ENCODE measurements at regions not wholly inside any gene's neighbourhood (a gene's known extent, or its start where the extent isn't known, plus 50 kb on each side); places are given as distances from the start of the nearest gene placed in this dataset.

DNA sequence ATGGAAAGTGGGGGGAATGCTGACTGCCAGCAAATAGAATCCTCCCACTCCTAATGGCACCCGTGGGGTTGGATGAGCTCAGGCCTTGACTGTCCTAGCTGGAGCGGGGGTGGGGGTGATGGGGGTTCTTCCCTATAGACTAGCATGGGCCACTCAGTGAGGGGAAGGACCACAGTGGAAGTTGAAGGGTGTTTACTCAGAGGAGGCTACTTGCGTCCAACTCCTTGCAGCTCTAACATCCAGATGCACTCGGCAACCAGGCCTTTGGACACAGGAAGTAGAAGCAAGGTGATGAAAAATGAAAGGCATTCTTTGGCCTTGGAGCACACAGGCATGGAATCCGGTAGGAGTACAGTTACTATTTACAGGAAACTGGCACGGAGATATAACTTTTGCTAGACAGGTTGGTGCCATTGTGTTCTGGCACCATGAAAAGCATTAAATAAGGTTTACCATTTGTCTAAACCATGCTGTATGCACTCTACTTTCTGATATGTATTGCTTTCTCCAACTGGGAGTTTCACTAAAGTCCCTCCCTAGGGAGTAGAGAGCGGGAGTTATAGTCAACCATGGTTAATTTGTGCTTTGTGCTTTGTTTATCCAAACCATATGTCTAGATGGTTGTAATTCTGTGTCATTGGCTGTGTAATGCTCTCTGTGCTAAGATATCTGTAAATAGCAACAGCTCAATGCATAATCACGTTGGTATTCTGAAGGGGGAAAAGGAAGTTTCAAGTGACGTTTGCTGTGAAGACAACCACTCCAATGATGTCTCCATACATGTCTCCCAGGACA lies 125.3 kb downstream of the TSHZ3 start:
- DNase-seq = no peak

DNA sequence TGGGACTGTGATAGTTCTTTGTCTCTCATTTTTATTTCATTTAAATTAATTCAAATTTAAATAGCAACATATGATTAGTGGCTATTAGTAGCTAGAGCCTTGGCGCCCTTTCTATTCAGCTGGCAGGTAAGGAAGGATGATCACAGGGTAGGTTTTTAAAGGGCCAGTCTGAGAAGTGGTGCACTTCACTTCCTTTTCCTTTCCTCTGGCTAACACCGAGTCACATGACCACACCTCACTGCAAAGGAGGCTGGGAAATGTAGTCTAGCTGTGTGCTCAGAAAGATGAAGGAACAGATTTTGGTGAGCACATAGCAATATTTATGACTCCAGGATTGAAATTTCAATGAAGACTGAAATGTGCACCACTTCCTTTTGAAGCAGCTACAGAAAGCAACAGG lies 128.7 kb downstream of the TSHZ3 start:
- DNase-seq = peak; percentile 51

DNA sequence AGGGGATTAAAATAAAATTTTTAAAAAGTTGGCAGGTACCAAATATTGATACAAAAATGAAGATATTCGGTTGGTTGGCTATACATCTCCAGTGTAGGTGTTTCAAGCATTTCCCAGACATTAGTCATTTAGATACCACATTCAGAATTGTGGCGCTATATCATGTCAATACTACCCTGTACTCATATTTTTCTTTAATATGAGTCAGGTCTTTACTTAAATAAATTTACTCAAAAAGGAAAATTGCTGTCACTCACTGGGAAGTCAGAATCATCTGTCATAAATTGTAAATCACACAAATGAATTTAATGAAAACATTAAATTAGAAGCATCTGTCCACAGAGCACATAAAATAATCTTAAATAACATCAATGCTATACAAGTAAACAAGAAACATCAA lies 134.2 kb downstream of the TSHZ3 start:
- no peak for DNase-seq

DNA sequence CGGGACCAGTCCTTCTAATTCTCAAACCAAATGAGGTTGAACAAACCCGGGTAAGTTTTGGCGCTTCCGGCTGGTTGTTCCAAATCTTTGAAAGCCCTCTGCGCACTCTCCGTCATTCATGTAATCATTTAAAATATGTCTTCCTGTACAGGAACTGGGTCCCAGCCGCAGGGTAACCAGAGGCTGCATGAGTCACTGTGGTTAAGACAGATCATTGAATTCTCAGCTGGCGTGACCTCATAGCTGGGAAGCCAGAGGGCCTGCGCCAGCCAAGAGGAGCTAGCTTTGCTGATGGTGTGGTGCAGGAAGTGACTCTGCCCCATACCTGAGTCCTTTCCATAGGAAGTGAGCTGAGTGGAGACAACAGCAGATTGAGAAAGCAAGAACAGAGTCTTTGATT lies 135.2 kb downstream of the TSHZ3 start:
- DNase-seq = peak; percentile 86

DNA sequence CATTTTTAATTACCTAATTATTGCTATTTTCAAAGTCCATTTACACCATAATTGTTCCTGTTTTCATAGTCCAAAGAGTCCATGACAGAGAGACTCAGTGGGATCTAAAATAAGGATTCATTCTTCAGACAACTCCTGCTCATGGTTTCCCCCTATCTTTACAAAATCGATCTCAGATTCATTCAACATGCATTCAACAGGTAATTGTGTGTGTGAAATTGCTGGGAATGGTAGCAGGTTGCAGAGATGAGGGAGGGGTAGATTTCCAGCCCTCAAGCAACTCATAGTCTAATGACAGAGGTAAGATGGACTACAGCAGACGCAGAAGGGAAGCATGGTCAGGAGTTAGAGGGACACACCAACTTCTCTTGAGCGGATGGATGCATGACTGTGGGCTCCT lies 138.1 kb downstream of the TSHZ3 start:
- DNase-seq = no peak

DNA sequence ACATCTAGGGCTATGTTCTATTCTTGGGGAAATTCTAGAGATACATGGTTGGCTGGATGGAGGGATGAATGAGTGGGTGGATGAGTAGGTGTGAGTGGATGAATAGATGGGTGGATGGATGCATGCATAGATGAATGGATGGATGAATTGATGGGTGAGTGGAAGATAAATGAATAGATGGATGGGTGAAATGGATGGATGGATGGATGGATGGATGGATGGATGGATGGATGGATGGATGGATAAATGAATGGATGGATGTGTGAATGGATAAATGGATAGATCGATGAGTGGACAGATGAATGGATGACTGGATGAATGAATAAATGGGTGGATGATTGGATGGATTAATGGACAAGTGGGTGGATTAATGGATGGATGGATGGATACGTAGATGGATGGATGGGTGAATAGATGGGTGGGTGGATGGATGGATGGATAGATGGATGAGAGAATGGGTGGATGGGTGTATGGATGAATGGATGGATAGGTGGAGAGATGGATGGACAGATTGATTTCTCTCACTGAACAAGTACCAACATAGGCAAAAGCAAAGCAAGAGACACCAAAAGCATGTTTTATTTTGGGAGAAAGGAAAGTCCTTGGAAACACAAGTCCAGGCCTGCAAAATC lies 143.2 kb downstream of the TSHZ3 start:
- no peak for DNase-seq

DNA sequence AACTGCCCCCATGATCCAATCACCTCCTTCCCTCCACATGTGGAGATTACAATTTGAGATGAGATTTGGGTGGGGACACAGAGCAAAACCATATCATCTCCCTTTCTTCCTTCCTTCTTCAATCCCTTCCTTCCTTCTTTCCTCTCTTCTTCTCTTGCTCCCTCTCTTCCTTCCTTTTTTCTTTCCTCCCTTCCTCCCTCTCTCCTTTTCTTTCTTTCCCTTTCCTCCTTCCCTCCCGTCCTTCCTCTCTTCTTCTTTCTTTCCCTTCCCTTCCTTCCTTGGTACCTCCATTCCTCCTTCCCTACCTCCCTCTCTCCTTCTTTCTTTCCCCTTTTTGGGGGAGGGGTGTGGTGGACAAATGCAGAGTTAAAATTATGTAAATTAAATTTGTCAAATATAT lies 145.1 kb downstream of the TSHZ3 start:
- DNase-seq = no peak

DNA sequence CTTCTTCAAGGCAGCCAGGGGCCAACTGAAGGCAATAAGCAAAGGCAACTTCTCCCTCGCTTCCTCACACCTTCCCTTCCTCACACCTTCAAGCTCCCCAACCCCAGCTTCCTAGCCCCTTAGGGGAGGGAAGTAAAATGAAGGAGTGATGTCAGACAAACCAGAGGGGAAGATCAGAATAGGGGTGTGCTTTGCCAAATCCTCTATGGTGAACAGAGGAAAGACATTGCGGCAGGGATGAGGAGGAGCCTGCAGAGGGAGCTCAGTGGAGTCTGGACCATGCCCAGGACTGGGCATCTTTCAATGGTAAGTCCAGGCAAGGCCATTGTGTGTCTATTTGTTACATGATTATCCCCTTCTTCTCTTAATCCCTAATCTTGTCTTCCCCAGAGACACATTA lies 164.0 kb downstream of the TSHZ3 start:
- DNase-seq = no peak

DNA sequence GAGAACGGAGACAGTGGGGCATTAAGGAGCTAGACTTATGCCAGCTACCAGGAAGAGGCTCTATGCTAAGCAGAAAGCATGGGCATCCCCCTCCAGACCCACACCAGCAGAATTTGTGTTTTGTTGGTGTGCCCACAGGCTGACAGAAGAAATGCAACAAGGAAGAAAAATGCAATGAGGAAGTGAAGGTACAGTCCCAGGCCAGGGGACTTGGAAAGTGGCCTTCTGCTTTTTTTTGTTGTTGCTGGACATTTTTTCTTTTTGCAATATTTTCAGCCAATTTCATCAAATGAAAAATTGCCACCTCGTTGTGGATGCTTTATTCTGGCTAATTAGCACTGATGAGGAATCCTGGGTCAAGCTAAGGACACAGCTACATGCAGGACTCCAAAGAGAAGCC lies 167.7 kb downstream of the TSHZ3 start:
- no peak for DNase-seq

DNA sequence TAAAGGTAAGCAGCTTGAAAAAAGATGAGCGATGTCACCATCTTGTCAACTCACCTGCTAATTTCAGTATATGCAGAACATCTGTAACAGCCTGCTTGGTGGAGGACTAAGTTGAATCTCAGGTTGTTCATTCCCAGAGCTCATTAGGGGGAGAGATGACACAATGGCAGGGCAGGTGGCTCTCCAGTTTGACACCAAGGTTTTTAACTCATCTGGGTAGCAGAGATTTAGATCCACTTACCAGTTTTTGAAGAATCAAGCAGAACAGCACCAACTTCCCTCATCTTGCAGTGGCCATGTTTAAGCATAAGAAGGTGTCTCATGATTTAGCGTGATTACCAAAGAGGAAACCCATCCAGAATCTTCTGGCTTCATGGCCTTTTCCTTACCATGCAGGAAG lies 168.3 kb downstream of the TSHZ3 start:
- DNase-seq = no peak

DNA sequence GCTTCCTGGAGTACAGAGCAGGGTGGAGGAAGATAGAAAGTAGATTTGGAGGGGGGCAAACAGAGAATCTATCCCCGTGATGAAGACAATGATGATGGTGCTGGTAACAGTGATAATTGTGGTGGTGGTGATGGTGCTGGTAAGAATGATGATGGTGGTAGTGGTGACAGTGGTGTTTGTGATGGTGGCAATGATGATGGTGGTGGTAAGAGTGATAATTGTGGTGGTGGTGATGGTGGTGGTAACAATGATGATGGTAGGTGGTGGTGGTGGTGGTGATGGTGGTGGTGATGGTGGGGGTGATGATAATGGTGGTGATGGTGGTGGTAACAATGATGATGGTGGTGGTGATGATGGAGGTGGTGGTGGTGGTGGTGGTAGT lies 169.8 kb downstream of the TSHZ3 start:
- no peak for DNase-seq

DNA sequence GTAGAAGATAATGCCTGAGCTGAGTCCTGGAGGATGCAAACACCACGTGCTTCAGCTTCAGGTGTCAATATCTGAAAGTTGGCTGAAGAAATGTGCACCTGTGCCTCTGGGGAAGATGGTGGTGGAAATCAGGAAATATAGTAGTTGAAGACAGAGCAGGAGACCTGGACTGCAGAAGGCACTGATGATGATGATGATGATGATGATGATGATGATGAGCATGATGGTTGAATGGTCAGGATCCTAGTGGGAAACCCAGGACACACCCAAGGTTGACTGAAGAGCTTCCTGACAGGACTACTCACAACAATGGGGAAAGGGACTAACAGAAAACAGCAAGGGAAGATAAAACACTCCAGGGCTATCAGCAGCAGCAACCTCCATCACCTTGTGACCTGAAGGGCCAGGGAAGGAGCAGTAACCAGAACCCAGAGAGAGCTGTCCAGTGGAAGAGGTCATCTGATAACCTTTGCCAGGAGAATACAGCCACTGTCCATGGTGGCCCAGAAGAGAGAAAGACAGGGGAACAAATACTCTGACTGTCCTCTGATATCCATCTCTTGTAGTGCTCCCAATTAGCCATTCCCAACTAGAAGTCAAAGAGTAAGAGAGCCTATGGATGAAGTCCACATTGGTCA lies 170.3 kb downstream of the TSHZ3 start:
- no peak for DNase-seq

DNA sequence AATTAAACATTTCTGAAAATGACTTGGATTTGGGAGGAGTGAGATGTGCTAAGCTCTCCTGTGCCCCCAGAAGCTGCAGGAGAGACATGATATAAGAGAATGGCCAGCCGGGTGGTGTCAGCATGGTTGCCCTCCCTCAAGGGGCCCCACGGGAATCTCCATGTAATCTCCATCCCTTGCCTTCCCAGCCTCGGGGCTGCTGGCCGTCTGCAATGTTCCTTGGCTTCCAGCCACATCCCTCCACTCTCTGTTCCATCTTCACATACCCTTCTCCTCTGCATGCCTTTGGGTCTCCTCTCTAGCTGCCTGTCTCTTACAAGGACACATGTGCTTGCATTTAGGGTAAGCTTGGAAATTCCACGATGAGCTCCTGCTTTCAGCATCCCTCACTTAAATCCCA lies 172.0 kb downstream of the TSHZ3 start:
- no peak for DNase-seq

DNA sequence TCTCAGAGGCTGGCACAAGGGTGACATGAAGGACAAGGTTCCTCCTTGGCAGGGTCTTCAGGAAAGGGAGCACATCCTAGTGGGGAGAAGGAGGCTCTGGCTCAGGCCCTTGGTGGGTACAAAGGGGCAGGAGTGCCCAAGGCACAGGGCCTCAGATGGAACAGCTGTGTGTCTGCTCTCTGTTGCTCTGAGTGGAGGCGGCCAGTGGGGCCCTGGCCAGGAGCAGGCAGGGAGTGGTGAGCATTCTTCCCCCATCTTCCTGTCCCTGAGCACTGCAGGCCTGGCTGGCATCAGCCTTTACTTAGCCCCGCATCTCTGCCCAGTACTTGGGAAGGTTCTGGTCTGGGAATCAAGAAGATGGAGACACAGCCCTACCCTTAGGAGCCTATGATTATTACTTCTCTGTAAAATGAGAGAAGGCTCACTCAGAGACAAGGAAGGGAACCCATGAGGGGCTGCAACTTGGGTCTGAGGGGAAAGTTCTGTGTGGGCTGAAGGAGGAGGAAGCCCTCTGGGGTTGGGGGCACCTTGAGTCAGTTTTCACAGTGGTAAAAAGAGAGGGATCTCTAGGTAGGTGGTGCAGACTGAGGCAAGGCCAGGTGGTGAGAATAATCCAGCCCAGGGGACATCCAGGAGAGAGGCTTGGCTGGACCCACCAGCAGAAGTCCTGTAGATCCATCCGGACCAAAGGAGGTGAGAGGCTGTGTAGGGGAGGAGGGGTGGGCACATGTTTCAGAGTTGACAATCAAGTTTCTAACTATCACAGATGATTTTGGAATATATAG lies 173.5 kb downstream of the TSHZ3 start:
- no peak for DNase-seq

DNA sequence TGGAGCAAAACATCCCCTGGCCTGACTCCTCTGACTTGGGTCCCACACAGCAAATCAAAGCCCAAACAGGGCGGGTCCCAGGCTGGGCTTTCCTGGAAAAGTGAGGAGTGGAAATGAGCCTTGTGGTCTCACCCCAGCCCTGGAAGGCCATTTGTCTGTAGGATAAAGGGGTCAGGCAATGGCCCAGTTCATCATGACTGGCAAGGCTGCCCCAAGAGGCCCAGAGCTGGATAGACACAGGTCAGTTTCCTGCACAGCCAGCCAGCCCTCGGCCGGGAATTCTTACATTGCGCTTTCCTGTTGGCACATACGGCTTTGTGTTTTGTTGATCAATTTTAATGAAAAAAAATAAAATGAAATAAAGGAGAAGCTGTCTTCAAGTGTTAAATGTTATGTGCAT lies 174.3 kb downstream of the TSHZ3 start:
- no peak for DNase-seq

DNA sequence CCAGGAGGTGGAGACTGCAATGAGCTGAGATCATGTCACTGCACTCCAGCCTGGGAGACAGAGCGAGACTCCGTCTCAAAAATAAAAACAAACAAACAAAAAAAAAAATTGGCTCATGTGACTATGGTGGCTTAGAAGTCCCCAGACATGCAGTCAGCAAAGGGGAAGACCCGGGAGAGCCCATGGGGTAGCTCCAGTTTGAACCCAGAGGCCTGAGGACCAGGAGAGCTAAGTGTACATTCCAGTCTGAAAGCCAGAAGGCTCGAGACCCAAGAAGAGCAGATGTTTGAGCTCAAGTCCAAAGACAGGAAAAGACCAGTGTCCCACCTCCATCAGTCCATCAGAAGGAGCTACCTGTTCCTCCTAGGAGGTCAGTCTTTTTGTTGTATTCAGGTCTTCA lies 175.2 kb downstream of the TSHZ3 start:
- no peak for DNase-seq

DNA sequence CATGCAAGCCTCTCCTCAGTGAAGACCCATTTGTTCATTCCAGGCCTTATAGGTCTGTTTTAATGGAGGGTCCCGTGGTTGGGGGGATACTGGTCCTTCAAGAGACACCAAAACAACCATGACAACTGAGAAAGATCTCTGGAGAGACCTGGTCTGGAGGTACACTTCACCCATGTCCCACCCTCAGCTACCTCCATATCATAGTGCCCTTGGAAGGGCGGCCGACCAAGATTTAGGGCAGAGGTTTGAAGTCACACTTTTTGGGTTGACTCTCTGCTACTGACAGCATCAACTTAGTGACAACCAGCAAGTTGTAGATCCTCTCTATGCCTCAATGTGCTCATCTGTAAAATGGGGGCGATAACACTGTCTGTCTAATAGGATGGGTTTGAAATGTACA lies 177.3 kb downstream of the TSHZ3 start:
- DNase-seq = no peak

DNA sequence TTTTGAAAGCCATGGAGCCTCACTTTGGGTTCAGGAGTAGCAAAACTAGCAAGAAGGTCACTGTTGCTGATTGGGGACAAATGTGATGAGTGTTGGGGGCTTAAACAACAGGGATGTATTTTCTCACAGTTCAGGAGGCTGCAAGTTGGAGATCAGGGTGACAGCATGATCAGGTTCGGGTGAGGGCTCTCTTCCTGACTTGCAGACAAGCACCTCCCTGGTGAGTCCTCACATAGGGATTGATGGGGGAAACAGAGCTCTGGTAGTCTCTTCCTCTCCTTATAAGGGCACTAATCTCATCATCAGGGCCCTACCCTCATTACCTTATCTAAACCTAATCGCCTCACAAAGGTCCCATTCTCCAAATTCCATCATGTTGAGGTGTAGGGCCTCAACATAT lies 179.2 kb downstream of the TSHZ3 start:
- no peak for DNase-seq

DNA sequence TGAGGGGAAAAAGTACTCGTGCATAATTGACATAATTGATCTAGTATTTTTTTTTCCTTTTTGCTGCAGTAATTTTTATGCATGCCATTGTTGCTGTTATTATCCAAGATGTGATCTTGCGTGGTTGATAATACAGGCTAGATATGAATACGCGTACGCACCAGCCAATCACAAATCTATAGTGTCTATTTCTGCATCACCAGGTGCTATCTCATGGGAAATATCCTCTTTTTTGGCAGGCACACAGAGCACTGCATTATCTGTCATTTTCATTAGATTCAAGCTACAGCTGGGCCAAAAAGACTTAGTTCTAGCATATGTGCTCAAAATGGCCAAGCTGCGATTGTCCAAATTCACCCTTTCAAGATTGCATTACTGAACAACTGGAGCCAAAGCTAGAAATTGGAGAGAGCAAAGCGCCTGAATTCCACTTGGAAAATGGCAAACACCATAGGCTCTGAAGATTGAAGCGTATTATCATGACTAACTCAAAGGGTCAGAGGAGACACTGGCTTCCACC lies 181.1 kb downstream of the TSHZ3 start:
- no peak for DNase-seq

DNA sequence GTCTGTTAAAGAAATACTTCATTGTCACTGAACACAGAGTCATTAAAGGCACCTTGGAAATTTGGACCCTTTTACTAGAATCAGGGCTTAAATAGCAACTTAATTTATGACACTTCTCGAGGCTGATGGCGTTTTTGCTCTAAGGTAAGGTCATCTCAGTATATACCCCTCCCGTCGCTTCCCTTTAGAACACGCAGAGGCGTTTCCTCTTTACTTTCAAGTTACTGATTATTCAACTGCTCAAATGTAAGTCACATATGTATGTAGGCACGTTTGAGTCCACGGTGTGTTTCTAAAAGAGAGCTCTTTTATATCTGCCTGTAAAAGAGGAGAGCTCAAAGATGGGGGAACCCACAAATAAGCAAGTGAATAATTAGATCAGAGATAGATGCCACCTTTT lies 181.5 kb downstream of the TSHZ3 start:
- no peak for DNase-seq

DNA sequence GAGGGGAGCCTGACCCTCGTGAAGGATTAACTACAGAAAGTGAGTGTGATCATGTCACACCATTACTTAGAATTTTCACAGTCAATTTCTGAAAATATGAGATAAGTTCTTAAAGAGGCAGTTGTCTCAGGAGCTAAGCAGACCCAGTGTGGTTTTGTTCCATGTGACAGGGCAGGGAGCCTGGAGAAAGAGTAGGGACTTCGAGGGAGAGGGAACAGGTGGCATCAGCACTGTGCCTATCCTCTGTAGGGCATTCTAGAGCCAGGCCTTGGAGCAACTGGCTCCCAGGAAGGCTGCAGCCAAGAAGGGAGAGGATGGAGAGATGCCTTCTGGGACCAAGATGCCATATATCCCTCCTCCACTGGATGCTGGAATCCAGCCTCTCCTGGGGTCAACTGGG lies 183.0 kb downstream of the TSHZ3 start:
- no peak for DNase-seq

DNA sequence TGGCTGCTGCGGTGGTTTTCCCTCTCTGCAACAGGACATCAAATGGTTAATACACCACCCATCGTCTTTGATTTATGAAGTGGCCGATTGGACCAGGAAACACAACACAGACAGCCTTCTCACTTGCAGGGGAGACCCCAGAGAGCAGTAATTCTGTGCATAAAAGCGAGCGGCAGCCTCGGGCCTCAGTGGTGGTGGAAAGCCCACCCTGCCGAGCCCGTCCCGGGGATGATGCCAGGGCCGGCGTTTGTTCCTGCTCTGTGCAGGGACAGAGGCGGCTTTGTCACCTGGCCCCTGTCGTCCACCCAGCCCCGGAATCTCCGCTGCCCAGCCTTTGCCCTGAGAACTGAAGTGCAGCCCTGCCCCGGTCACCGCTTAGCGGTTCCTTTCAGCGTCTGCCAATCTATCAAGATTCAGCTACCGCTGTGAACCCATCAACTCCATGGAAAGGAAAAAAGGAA lies 184.4 kb downstream of the TSHZ3 start:
- DNase-seq = no peak

DNA sequence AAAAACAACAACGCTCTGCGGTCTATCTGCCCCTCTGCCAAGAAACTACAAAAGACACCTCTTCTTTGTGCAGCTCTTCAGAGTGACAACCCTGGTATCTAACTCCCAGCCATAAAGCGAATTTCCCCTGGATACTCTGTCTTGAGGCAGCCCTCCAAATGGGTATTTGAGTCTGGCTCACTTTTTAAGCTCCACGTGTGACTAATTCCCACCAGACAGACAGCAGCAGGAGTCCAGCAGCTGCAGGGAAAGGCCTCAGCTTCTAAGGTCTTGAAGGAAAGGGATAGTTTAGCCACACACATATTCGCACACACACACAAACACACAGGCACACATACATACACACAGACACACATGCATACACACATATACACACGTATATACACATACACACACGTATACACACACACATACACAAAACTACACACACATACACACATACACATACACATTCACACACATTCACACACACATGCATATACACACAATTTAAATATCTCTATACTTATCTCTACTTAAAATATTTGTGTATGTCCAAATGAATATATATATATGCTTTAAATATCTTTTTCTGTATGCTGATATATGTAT lies 188.8 kb downstream of the TSHZ3 start:
- no peak for DNase-seq

All from hematopoietic multipotent progenitor cell treated with erythropoietin and hydrocortisone succinate and interleukin-3 and kit ligand, for 6 days (in vitro differentiated cells).